Progenitor cell of endocrine pancreas (in vitro differentiated cells): ENCODE measurements at regions not wholly inside any gene's neighbourhood (a gene's known extent, or its start where the extent isn't known, plus 50 kb on each side); places are given as distances from the start of the nearest gene placed in this dataset.

Experiments used
- DNase-seq: peaks from one replicate; pipeline ENCODE4 v3.0.0; 2021; ENCODE audit warnings: low spot score; ENCODE audit not compliant: unreplicated experiment
- H3K27ac Mint-ChIP-seq: 2 replicates; pipeline ENCODE4 v1.8.0; 2021; ENCODE audit warnings: mild to moderate bottlenecking, moderate library complexity, mixed read lengths
- H3K27me3 Mint-ChIP-seq: 2 replicates; pipeline ENCODE4 v1.8.0; 2021; ENCODE audit warnings: mixed read lengths
- H3K36me3 Mint-ChIP-seq: 2 replicates; pipeline ENCODE4 v1.8.0; 2022; ENCODE audit warnings: mixed read lengths; ENCODE audit not compliant: insufficient read depth
- H3K4me1 Mint-ChIP-seq: 2 replicates; pipeline ENCODE4 v1.8.0; 2021; ENCODE audit warnings: low read depth, mixed read lengths
- H3K4me3 Mint-ChIP-seq: 2 replicates; pipeline ENCODE4 v1.8.0; 2021; ENCODE audit warnings: low read depth, mild to moderate bottlenecking, moderate library complexity, mixed read lengths
- H3K9me3 Mint-ChIP-seq: 2 replicates; pipeline ENCODE4 v1.8.0; 2021; ENCODE audit warnings: low read depth, mixed read lengths
- TF ChIP-seq, protein P1 (sequence below): fragments of 200-600 bp; sonication (generic); IDR thresholded peaks from one replicate; pipeline ENCODE4 v1.5.0; 2021; ENCODE audit warnings: antibody characterized with exemption, mild to moderate bottlenecking; ENCODE audit not compliant: unreplicated experiment

DNA sequence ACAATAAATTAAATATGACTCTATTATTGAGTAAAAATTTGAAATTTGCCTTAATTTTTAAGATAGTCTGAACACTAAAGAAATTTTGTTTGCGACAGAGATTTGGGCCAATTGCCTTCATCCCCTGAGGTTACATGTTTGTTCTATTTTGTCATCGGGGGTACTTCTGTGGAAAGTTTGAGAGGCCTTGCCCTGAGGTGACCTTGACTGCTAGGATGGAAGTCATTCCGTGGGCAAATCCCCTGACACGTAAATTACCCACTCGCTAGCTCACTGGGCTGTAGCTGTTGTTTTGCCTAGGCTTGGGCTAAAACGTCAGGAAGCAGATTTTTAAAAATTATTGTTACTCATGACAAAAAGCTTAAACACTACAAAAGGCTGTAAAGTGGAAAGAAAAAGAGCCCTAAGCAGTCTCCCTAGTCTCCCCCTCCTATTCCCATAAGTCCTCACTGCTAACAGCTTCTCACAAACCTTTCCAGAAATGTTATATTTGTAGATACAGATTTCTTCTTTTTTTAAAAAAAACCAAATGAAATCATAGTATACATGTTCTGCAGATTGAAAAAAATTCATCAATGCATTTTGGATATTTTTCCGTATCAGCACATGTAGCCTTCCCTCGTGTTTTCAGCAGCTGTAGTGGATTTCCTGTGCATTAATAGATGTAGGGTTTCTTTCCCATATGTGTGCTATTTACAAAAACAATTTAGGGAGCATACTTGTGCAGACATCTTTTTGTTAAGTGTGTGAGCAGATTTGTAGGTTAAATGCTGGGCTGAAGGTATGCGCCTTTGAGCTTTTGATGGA is 142.7 kb downstream of the MRPS6 start:
- H3K4me3 Mint-ChIP-seq, result no peak overlapping the region
- no peak for DNase-seq
- peaks cover 5% of the 10 kb centered on the region for H3K9me3 Mint-ChIP-seq
- TF ChIP-seq, protein P1, sequence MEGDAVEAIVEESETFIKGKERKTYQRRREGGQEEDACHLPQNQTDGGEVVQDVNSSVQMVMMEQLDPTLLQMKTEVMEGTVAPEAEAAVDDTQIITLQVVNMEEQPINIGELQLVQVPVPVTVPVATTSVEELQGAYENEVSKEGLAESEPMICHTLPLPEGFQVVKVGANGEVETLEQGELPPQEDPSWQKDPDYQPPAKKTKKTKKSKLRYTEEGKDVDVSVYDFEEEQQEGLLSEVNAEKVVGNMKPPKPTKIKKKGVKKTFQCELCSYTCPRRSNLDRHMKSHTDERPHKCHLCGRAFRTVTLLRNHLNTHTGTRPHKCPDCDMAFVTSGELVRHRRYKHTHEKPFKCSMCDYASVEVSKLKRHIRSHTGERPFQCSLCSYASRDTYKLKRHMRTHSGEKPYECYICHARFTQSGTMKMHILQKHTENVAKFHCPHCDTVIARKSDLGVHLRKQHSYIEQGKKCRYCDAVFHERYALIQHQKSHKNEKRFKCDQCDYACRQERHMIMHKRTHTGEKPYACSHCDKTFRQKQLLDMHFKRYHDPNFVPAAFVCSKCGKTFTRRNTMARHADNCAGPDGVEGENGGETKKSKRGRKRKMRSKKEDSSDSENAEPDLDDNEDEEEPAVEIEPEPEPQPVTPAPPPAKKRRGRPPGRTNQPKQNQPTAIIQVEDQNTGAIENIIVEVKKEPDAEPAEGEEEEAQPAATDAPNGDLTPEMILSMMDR, result no peak
- H3K4me1 Mint-ChIP-seq, result no peaks in the 10 kb centered on the region
- no peak overlapping the region for H3K27ac Mint-ChIP-seq
- peaks cover 3% of the 10 kb centered on the region for H3K36me3 Mint-ChIP-seq
- H3K27me3 Mint-ChIP-seq, result no peaks in the 10 kb centered on the region

DNA sequence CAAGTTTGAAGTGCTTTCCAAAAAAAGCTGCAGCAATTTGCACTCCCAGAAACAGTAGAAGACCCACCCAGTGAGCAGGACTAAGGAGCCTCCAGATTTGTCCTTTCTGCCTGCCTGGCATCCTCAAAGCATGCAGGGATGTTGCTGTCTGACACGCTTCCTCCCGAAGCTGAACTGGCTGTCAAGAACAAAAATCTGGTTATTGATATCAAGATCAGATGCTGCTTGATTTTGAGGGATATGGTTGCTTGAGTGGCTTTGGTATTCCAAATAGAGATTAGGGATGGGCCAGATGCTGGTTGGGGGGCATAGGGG is 143.3 kb downstream of the MRPS6 start:
- H3K27ac Mint-ChIP-seq, result no peak overlapping the region
- no peak overlapping the region for H3K4me3 Mint-ChIP-seq
- H3K9me3 Mint-ChIP-seq, result peaks cover 5% of the 10 kb centered on the region
- TF ChIP-seq, protein P1, result no peak
- H3K4me1 Mint-ChIP-seq, result no peaks in the 10 kb centered on the region
- no peaks in the 10 kb centered on the region for H3K27me3 Mint-ChIP-seq
- H3K36me3 Mint-ChIP-seq, result peaks cover 3% of the 10 kb centered on the region
- no peak for DNase-seq

DNA sequence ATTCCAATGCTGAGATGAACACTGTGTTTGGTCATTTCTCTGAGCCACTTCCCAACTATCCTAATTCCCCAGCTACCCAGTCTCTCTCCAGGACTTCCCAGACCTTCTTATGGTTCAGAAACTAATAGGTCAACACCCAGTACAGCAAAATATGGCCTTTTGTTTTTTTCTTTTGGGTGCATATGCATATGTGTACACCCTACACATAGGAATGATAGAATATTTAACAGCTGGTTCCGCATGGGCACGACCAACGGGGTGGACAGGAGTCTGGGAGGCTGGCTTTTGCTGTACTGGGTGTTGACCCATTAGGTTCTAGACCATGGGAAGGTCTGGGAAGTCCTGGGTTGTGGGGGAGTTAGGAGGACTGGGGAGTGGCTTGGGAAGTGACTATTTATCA is 143.9 kb downstream of the MRPS6 start:
- peaks cover 5% of the 10 kb centered on the region for H3K9me3 Mint-ChIP-seq
- H3K27me3 Mint-ChIP-seq, result no peaks in the 10 kb centered on the region
- H3K4me3 Mint-ChIP-seq, result no peak overlapping the region
- DNase-seq, result no peak
- peaks cover 3% of the 10 kb centered on the region for H3K36me3 Mint-ChIP-seq
- no peak overlapping the region for H3K27ac Mint-ChIP-seq
- TF ChIP-seq, protein P1, result no peak
- no peaks in the 10 kb centered on the region for H3K4me1 Mint-ChIP-seq

DNA sequence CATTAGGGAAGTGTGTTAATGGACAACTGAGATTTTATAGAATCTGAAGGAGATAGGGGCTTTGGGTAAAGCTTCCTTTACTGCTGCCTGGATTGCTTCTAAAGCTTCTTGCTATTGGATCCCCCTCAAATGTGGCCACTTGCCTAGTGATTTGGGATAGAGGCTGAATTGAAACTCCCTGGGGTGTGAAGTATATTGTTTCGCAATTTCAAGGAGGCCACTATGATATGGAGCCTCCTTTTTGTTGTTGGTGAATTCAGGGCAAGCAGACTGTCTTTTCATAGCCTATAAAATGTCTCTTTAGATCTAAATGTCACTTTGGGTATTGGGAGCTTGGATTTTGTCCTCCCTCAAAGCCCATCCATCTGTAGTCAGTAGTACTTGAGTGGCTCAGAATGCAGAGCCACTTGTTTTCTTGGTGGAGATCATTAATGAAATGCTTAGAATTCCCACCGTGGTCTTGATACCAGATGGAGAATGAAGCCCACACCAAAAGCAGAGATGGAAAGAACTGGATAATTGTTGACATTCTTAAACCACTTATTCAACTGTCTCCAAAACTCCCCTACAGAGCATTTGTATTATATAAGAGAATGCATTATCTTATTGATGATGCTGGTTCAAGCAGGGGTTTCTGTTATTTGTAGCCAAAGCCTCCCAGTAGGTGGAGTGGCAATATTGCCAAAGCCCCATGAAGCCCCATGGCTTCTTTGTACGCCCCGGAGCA is 144.3 kb upstream of the KCNE2 start:
- Mint-ChIP-seq H3K27ac (no peak overlapping the region), H3K36me3 (no peaks in the 10 kb centered on the region), H3K4me3 (no peak overlapping the region), H3K9me3 (no peaks in the 10 kb centered on the region), H3K4me1 (no peaks in the 10 kb centered on the region), H3K27me3 (no peaks in the 10 kb centered on the region)
- TF ChIP-seq, protein P1, result no peak
- no peak for DNase-seq

DNA sequence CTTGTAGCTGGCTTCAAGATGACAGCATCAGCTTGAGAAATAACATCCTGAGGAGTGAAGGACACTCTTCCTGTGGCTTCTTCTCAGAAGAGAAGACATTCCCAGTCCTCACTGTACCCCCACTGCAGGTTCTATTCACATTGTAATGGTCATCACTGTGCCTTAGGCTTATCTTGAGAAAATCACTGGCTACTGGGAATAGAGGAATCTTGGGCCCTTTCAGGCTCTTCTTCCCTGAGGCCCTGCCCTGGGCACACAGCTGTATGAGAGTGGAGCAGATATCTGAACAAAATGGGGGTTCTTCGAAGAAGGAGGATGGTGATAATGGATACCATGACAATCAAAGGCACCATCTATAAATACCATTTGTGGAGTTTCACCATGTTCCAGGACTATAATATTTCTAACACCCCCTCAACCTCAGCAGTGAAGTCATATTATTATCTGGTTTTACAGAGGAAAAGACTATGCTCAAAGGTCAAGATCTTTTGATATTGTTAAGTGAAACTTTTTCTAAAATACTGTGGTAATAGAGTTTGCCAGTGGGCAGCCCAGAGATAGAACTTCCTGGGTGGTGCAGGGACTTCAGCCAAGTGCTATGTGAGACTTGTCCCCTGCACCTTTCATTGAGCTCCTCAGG is 143.1 kb upstream of the KCNE2 start:
- H3K4me3 Mint-ChIP-seq, result no peak overlapping the region
- TF ChIP-seq, protein P1, result no peak
- no peak for DNase-seq
- H3K27ac Mint-ChIP-seq, result no peak overlapping the region
- H3K27me3 Mint-ChIP-seq, result no peaks in the 10 kb centered on the region
- H3K36me3 Mint-ChIP-seq, result no peaks in the 10 kb centered on the region
- H3K4me1 Mint-ChIP-seq, result no peaks in the 10 kb centered on the region
- no peaks in the 10 kb centered on the region for H3K9me3 Mint-ChIP-seq
